Upper lobe of left lung (tissue), 6 donors: ENCODE measurements at regions not wholly inside any gene's neighbourhood (a gene's known extent, or its start where the extent isn't known, plus 50 kb on each side); places are given as distances from the start of the nearest gene placed in this dataset.
"Not testable (repeated sequence)": the region's sequence is repeated elsewhere in the genome, so short reads cannot be mapped to it uniquely, and the experiment has no call there.

Experiments
- ATAC-seq, 2 donors: fragments of 200-7000 bp; cut with Tn5 transposase; one replicate each; pipeline ENCODE4 v1.9.1; 2022; ENCODE audit warnings: mild to moderate bottlenecking in 2 of 2, moderate library complexity in 2 of 2; ENCODE audit not compliant: low FRiP score in 2 of 2
- DNase-seq, 2 donors: peaks; one replicate each; pipeline ENCODE4 v3.0.0-alpha.2; 2019 to 2020
- H3K27ac ChIP-seq, 4 donors: fragments of 200-600 bp; sonication (generic); one replicate each; pipeline ENCODE4 v1.5.1; 2016 to 2019
- H3K27me3 ChIP-seq, 4 donors: fragments of 200-600 bp; sonication (generic); one replicate each; pipeline ENCODE4 v1.5.1; 2017 to 2019
- H3K36me3 ChIP-seq, 4 donors: fragments of 200-600 bp; sonication (generic); one replicate each; pipeline ENCODE4 v1.5.1; 2016 to 2019
- H3K4me1 ChIP-seq, 4 donors: fragments of 200-600 bp; sonication (generic); one replicate each; pipeline ENCODE4 v1.5.1; 2018 to 2019
- H3K4me3 ChIP-seq, 4 donors: fragments of 200-600 bp; sonication (generic); one replicate each; pipeline ENCODE4 v1.5.1; 2017 to 2019; ENCODE audit warnings: mild to moderate bottlenecking in 2 of 4, moderate library complexity in 1 of 4
- H3K9me3 ChIP-seq, 4 donors: fragments of 200-600 bp; sonication (generic); one replicate each; pipeline ENCODE4 v1.5.1; 2018 to 2019
- CTCF ChIP-seq, 6 experiments: fragments of 450-650 bp in 4 of 6; fragments of 200-600 bp in 2 of 6; sonication (generic) in 2 of 6; IDR thresholded peaks; one replicate each; pipeline ENCODE4 v1.5.1; 2016 to 2019; ENCODE audit warnings: antibody characterized with exemption in 6 of 6
- EP300 ChIP-seq, 4 donors: sonication (generic); formaldehyde crosslinking; IDR thresholded peaks; one replicate each; pipeline ENCODE4 v1.5.1; 2017; ENCODE audit warnings: antibody characterized with exemption in 4 of 4, control low read depth in 2 of 4
- POLR2A ChIP-seq, 4 donors: fragments of 450-650 bp; IDR thresholded peaks; one replicate each; pipeline ENCODE4 v1.5.1; 2016 to 2017; ENCODE audit warnings: antibody characterized with exemption in 4 of 4, mild to moderate bottlenecking in 2 of 4
- POLR2AphosphoS5 ChIP-seq, 2 donors: sonication (generic); formaldehyde crosslinking; IDR thresholded peaks; one replicate each; pipeline ENCODE4 v1.5.1; 2017; ENCODE audit warnings: antibody characterized with exemption in 2 of 2
- WGBS, 2 donors: methylation state at CpG; one replicate each; pipeline ENCODE4 v1.1.5; 2017 to 2018; 5-methylcytosine and 5-hydroxymethylcytosine counted together
- donor health status: DM: no; HTN: no; CAD: no; lungs with moderate emphysema.
- donor health status: DM: no; HTN: yes; CAD: no; lungs with severe emphysema.

- Histone ChIP-seq H3K4me1 (no peaks in the 10 kb centered on the region), H3K4me3 (no peak overlapping the region), H3K9me3 (no peaks in the 10 kb centered on the region), H3K27ac (no peak overlapping the region), H3K27me3 (no peaks in the 10 kb centered on the region), H3K36me3 (no peaks in the 10 kb centered on the region)
- 43 to 54% methylated on average over 2 of the region's 2 CpGs for WGBS, 2 donors
- DNase-seq (no peak), ATAC-seq (no peak)
- no peak for TF ChIP-seq POLR2A (IDR thresholded peaks at IDR 0.05)
- TF ChIP-seq CTCF (IDR thresholded peaks at IDR 0.05), result no peak
- TF ChIP-seq POLR2AphosphoS5 (IDR thresholded peaks at IDR 0.05), result no peak
These were observed 768.2 kb downstream of the CENPC start for GRCh38 chr4:66777097-66777496.

- TF ChIP-seq POLR2AphosphoS5 (IDR thresholded peaks at IDR 0.05) (no peak), EP300 (IDR thresholded peaks at IDR 0.05) (no peak), POLR2A (IDR thresholded peaks at IDR 0.05) (no peak), CTCF (IDR thresholded peaks at IDR 0.05) (no peak)
- ATAC-seq, result no peak
These were observed 775.9 kb downstream of the CENPC start for GRCh38 chr4:66769441-66769840.

GRCh38 chr4:66767442-66767841 lies 777.9 kb downstream of the CENPC start:
- H3K4me3 ChIP-seq, result no peak overlapping the region
- H3K4me1 ChIP-seq, result no peaks in the 10 kb centered on the region
- H3K36me3 ChIP-seq, result no peaks in the 10 kb centered on the region
- ATAC-seq, result no peak
- TF ChIP-seq EP300 (IDR thresholded peaks at IDR 0.05) (no peak), POLR2AphosphoS5 (IDR thresholded peaks at IDR 0.05) (no peak), CTCF (IDR thresholded peaks at IDR 0.05) (no peak), POLR2A (IDR thresholded peaks at IDR 0.05) (no peak)
- DNase-seq, result no peak
- 70 to 71% methylated on average over 1 of the region's 1 CpG for WGBS, 2 donors
- H3K27me3 ChIP-seq, result no peaks in the 10 kb centered on the region
- H3K27ac ChIP-seq, result no peak overlapping the region
- H3K9me3 ChIP-seq, result no peaks in the 10 kb centered on the region

More at GRCh38 chr4:66769441-66769840, 775.9 kb downstream of the CENPC start:
- WGBS, 2 donors, result 44 to 45% methylated on average over 4 of the region's 4 CpGs
- H3K4me1 ChIP-seq, result no peaks in the 10 kb centered on the region
- H3K9me3 ChIP-seq, result no peaks in the 10 kb centered on the region
- no peak overlapping the region for H3K27ac ChIP-seq
- no peak overlapping the region for H3K4me3 ChIP-seq
- no peak for DNase-seq
- H3K27me3 ChIP-seq, result no peaks in the 10 kb centered on the region
- H3K36me3 ChIP-seq, result no peaks in the 10 kb centered on the region

GRCh38 chr4:66766557-66766956 lies 778.7 kb downstream of the CENPC start:
- H3K27me3 ChIP-seq, result no peaks in the 10 kb centered on the region
- ATAC-seq, result no peak
- H3K4me3 ChIP-seq, result no peak overlapping the region
- 77 to 90% methylated on average over 1 of the region's 1 CpG for whole genome bisulfite sequencing, 2 donors
- no peaks in the 10 kb centered on the region for H3K36me3 ChIP-seq
- no peak for DNase-seq
- no peaks in the 10 kb centered on the region for H3K9me3 ChIP-seq
- TF ChIP-seq EP300 (IDR thresholded peaks at IDR 0.05) (no peak), POLR2AphosphoS5 (IDR thresholded peaks at IDR 0.05) (no peak), POLR2A (IDR thresholded peaks at IDR 0.05) (no peak), CTCF (IDR thresholded peaks at IDR 0.05) (no peak)
- no peaks in the 10 kb centered on the region for H3K4me1 ChIP-seq
- no peak overlapping the region for H3K27ac ChIP-seq

- WGBS, 2 donors, result 54 to 58% methylated on average over 2 of the region's 2 CpGs
- DNase-seq (no peak), ATAC-seq (no peak)
- no peak overlapping the region for H3K4me3 ChIP-seq
- H3K36me3 ChIP-seq, result no peaks in the 10 kb centered on the region
- H3K27ac ChIP-seq, result no peak overlapping the region
- H3K27me3 ChIP-seq, result no peaks in the 10 kb centered on the region
- no peaks in the 10 kb centered on the region for H3K9me3 ChIP-seq
- TF ChIP-seq EP300 (IDR thresholded peaks at IDR 0.05), result no peak
- no peak for TF ChIP-seq CTCF (IDR thresholded peaks at IDR 0.05)
- TF ChIP-seq POLR2A (IDR thresholded peaks at IDR 0.05), result no peak
- no peak for TF ChIP-seq POLR2AphosphoS5 (IDR thresholded peaks at IDR 0.05)
- H3K4me1 ChIP-seq, result no peaks in the 10 kb centered on the region
These were observed 795.0 kb downstream of the CENPC start for GRCh38 chr4:66750273-66750672.

GRCh38 chr4:66746918-66747317 lies 798.4 kb downstream of the CENPC start:
- H3K27me3 ChIP-seq, H3K9me3 ChIP-seq, DNase-seq, H3K27ac ChIP-seq, H3K36me3 ChIP-seq, H3K4me1 ChIP-seq, ATAC-seq, H3K4me3 ChIP-seq: not testable (repeated sequence)
- WGBS, 2 donors, result 91 to 96% methylated on average over 4 of the region's 4 CpGs
